ENCODE measurements at regions not wholly inside any gene's neighbourhood (a gene's known extent, or its start where the extent isn't known, plus 50 kb on each side); places are given as distances from the start of the nearest gene placed in this dataset.

GRCh38 chr5:53368516-53368915 lies 111.9 kb upstream of the FST start:
- in situ Hi-C loops (cut with MboI; ENCODE audit: low pct_ligation_motif_present in 1 of 4, low pct_unique_long_range_greater_than_20kb in 1 of 4, low sequenced_read_pairs in 3 of 4) (no loop called here), intact Hi-C loops (cut with DNase I; ENCODE audit: low total_unique reads) (no loop called here)
- WGBS, 2 donors (ENCODE audit: low coverage in 1 of 2): 29 to 31% methylated on average over 1 of the region's 1 CpG
- TF ChIP-seq POLR2A (IDR thresholded peaks at IDR 0.05) (no peak), EP300 (IDR thresholded peaks at IDR 0.05; ENCODE audit: low read depth) (no peak), CTCF (IDR thresholded peaks at IDR 0.05) (no peak), POLR2AphosphoS5 (IDR thresholded peaks at IDR 0.05) (no peak)
- Histone ChIP-seq H3K4me1 (no peaks in the 10 kb centered on the region), H3K9me3 (no peaks in the 10 kb centered on the region), H3K36me3 (no peaks in the 10 kb centered on the region), H3K27me3 (no peaks in the 10 kb centered on the region), H3K27ac (no peak overlapping the region), H3K4me3 (no peak overlapping the region)
- no peak for DNase-seq

DNA sequence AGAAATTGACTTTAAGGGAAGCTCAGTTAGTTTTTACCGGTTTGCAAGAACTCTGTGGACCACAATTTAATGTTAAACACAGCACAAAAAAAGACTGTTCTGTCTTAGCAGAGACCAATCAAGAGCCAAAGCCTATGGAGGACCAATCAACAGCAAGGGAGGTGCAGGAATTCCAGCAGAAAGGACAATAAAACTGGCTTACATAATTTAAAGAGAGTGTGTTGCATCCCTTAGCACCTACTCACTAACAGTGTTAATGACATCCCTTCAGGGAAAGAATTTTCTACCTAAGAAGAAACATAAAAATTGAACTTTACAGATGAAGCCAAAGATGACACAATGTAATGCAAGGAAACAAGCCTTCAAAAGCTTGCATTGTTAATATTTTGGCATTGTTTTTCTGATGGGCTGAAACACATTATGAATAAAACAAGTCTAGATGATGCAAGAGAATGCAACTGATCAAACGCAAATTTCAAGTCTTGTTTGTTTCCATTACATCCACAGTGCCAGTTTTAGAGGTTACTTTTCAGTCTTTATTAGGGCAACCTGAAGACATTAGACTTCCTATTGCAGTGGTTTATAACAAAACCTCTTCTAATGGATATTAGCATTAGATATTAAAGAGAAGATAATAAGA lies 111.3 kb upstream of the FST start:
- H3K27me3 ChIP-seq: no peaks in the 10 kb centered on the region
- intact Hi-C loops (cut with DNase I; ENCODE audit: low total_unique reads) (no loop called here), in situ Hi-C loops (cut with MboI; ENCODE audit: low pct_ligation_motif_present in 1 of 4, low pct_unique_long_range_greater_than_20kb in 1 of 4, low sequenced_read_pairs in 3 of 4) (no loop called here)
- no peak for TF ChIP-seq POLR2A (IDR thresholded peaks at IDR 0.05)
- TF ChIP-seq CTCF (IDR thresholded peaks at IDR 0.05): no peak
- TF ChIP-seq POLR2AphosphoS5 (IDR thresholded peaks at IDR 0.05): no peak
- no peak for TF ChIP-seq EP300 (IDR thresholded peaks at IDR 0.05; ENCODE audit: low read depth)
- no peaks in the 10 kb centered on the region for H3K36me3 ChIP-seq
- no peak overlapping the region for H3K4me3 ChIP-seq
- no peak overlapping the region for H3K27ac ChIP-seq
- H3K4me1 ChIP-seq: no peaks in the 10 kb centered on the region
- WGBS, 2 donors (ENCODE audit: low coverage in 1 of 2): 84 to 86% methylated on average over 2 of the region's 2 CpGs
- no peaks in the 10 kb centered on the region for H3K9me3 ChIP-seq
- DNase-seq: no peak

DNA sequence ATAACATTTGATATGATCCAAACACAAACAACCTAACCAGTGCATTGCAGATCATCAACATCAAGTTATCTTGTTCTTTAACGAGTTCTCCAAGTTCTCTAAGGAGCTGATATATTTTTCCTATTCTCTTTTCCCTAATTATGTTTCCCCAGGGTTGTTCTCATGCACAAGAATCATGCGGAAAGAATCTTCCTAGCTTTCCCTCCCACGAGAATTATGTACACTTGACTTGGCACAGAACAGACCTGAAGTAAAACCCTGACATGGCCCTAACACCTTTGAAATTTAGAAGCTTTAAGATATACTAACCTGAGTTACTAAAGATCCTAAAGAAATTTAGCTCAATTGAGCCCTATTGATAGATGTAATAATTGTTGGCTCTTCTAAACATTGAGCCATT lies 110.7 kb upstream of the FST start:
- DNase-seq: no peak
- in situ Hi-C loops (cut with MboI; ENCODE audit: low pct_ligation_motif_present in 1 of 4, low pct_unique_long_range_greater_than_20kb in 1 of 4, low sequenced_read_pairs in 3 of 4): no loop called here
- no peaks in the 10 kb centered on the region for H3K4me1 ChIP-seq
- intact Hi-C loops (cut with DNase I; ENCODE audit: low total_unique reads): no loop called here
- no peak overlapping the region for H3K4me3 ChIP-seq
- H3K27ac ChIP-seq: no peak overlapping the region
- no peaks in the 10 kb centered on the region for H3K9me3 ChIP-seq
- H3K27me3 ChIP-seq: no peaks in the 10 kb centered on the region
- WGBS, 2 donors (ENCODE audit: low coverage in 1 of 2): 60 to 66% methylated on average over 3 of the region's 3 CpGs
- no peaks in the 10 kb centered on the region for H3K36me3 ChIP-seq
- TF ChIP-seq POLR2A (IDR thresholded peaks at IDR 0.05) (no peak), EP300 (IDR thresholded peaks at IDR 0.05; ENCODE audit: low read depth) (no peak)

DNA sequence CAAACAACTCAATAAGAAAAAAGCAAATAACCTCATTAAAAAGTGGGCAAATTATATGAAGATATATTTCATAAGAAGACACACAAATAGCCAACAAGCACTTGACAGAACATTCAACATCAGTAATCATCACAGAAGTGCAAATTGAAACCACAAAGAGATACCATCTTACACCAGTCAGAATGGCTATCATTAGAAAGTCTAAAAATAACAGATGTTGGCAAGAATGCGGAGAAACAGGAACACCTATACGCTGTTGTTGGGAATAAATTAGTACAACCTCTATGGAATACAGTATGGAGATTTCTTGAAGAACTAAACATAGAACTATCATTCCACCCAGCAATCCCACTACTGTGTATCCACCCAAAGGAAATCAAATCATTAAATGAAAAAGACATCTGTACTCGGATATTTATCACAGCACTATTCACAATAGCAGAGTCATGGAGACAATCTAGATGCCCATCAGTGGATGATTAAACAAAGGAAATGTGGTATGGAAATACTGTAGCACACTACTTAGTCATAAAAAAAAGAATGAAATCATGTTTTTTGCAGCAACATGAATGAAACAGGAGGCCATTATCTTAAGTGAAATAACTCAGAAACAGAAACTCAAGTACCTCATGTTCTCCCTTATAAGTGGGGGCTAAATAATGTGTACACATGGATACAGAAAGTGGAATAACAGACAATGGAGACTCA lies 106.8 kb upstream of the FST start:
- TF ChIP-seq CTCF (IDR thresholded peaks at IDR 0.05): no peak
- TF ChIP-seq POLR2A (IDR thresholded peaks at IDR 0.05): no peak
- no peak for TF ChIP-seq POLR2AphosphoS5 (IDR thresholded peaks at IDR 0.05)
- TF ChIP-seq EP300 (IDR thresholded peaks at IDR 0.05; ENCODE audit: low read depth): no peak
- intact Hi-C loops (cut with DNase I; ENCODE audit: low total_unique reads) (no loop called here), in situ Hi-C loops (cut with MboI; ENCODE audit: low pct_ligation_motif_present in 1 of 4, low pct_unique_long_range_greater_than_20kb in 1 of 4, low sequenced_read_pairs in 3 of 4) (no loop called here)
- Histone ChIP-seq H3K4me1 (no peaks in the 10 kb centered on the region), H3K27ac (no peak overlapping the region), H3K27me3 (no peaks in the 10 kb centered on the region), H3K9me3 (no peaks in the 10 kb centered on the region), H3K36me3 (no peaks in the 10 kb centered on the region), H3K4me3 (no peak overlapping the region)
- WGBS, 2 donors (ENCODE audit: low coverage in 1 of 2): 82 to 90% methylated on average over 3 of the region's 3 CpGs
- DNase-seq: no peak
